Suprapubic skin (tissue), 4 donors: ENCODE measurements at regions not wholly inside any gene's neighbourhood (a gene's known extent, or its start where the extent isn't known, plus 50 kb on each side); places are given as distances from the start of the nearest gene placed in this dataset.
"Not testable (repeated sequence)": the region's sequence is repeated elsewhere in the genome, so short reads cannot be mapped to it uniquely, and the experiment has no call there.

ENCODE experiments used
- DNase-seq, 2 donors: peaks; one replicate each; pipeline ENCODE4 v3.0.0-alpha.2; 2019; ENCODE audit warnings: low spot score in 2 of 2
- H3K27ac ChIP-seq: fragments of 200-600 bp; sonication (generic); one replicate; pipeline ENCODE4 v1.5.1; 2019
- H3K27me3 ChIP-seq: fragments of 200-600 bp; sonication (generic); one replicate; pipeline ENCODE4 v1.5.1; 2019
- H3K36me3 ChIP-seq: fragments of 200-600 bp; sonication (generic); one replicate; pipeline ENCODE4 v1.5.1; 2019
- H3K4me1 ChIP-seq: fragments of 200-600 bp; sonication (generic); one replicate; pipeline ENCODE4 v1.5.1; 2019
- H3K4me3 ChIP-seq: fragments of 200-600 bp; sonication (generic); one replicate; pipeline ENCODE4 v1.5.1; 2019; ENCODE audit warnings: mild to moderate bottlenecking
- H3K9me3 ChIP-seq: fragments of 200-600 bp; sonication (generic); one replicate; pipeline ENCODE4 v1.5.1; 2019
- CTCF ChIP-seq, 2 donors: fragments of 200-600 bp in 1 of 2; fragments of 450-650 bp in 1 of 2; sonication (generic) in 1 of 2; IDR thresholded peaks; one replicate each; pipeline ENCODE4 v1.5.1; 2016 to 2019; ENCODE audit warnings: antibody characterized with exemption in 2 of 2, mild to moderate bottlenecking in 1 of 2, moderate library complexity in 1 of 2
- EP300 ChIP-seq: sonication (generic); formaldehyde crosslinking; IDR thresholded peaks from one replicate; pipeline ENCODE4 v1.6.1; 2017; ENCODE audit warnings: antibody characterized with exemption
- POLR2A ChIP-seq, 2 donors: fragments of 450-650 bp; IDR thresholded peaks; one replicate each; pipeline ENCODE4 v1.6.1; 2017; ENCODE audit warnings: antibody characterized with exemption in 2 of 2, mild to moderate bottlenecking in 2 of 2, moderate library complexity in 2 of 2
- POLR2AphosphoS5 ChIP-seq, 3 donors: sonication (generic); formaldehyde crosslinking; IDR thresholded peaks; one replicate each; pipeline ENCODE4 v1.6.1; 2017; ENCODE audit warnings: antibody characterized with exemption in 3 of 3
- WGBS: methylation state at CpG from one replicate; pipeline ENCODE4 v1.1.5; 2018; 5-methylcytosine and 5-hydroxymethylcytosine counted together

DNA sequence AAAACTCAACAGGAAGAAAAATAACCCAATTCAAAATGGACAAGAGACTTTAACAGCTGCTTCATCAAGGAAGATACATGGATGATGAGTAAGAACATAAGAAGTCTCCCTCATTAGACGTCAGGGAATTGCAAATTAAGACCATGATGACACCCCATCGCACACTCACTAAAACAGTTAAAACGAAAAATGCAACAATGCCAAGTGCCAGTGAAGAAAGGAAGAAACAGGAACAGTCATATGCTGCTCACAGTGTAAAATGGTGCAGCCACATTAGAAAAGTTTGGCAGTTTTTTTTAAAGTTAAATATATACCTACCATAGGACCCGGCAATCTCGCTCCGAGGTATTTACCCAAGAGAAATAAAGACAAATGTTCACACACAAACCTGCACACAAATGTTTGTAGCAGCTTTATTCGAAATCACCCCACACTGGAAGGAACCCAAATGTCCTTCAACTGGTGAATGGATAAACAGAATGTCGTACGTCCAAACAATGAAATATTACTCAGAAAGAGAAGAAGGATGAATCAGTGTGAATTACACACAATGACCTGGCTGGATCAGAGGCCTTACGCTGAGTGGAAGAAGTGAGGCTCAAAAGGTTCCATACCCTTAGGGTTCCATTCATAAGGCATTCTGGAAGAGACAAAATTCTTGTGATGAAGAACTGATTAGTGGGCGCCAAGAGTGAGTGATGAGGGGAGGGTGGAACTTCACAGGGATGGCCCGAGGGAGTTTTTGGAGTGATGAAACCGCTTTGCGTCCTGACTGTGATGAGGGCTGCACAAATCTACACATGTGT, 110.3 kb downstream of the C16orf95 start:
- Histone ChIP-seq H3K27ac (peak overlapping the region; percentile 19), H3K36me3 (no peaks in the 10 kb centered on the region), H3K27me3 (no peaks in the 10 kb centered on the region), H3K4me1 (peaks cover 16% of the 10 kb centered on the region), H3K9me3 (no peaks in the 10 kb centered on the region), H3K4me3 (no peak overlapping the region)
- 47% methylated on average over 14 of the region's 14 CpGs for WGBS
- TF ChIP-seq POLR2AphosphoS5 (IDR thresholded peaks at IDR 0.05) = no peak
- no peak for TF ChIP-seq CTCF (IDR thresholded peaks at IDR 0.05)
- TF ChIP-seq EP300 = no peak
- no peak for TF ChIP-seq POLR2A (IDR thresholded peaks at IDR 0.05)
- no peak for DNase-seq

GRCh38 chr16:87207509-87207908, 109.7 kb downstream of the C16orf95 start:
- H3K27ac ChIP-seq = peak overlapping the region; percentile 36
- H3K27me3 ChIP-seq = no peaks in the 10 kb centered on the region
- H3K4me3 ChIP-seq = no peak overlapping the region
- no peak for DNase-seq
- 39% methylated on average over 7 of the region's 7 CpGs for WGBS
- H3K9me3 ChIP-seq = no peaks in the 10 kb centered on the region
- H3K4me1 ChIP-seq = peaks cover 16% of the 10 kb centered on the region
- no peak for TF ChIP-seq POLR2AphosphoS5 (IDR thresholded peaks at IDR 0.05)
- TF ChIP-seq POLR2A (IDR thresholded peaks at IDR 0.05) = no peak
- TF ChIP-seq CTCF (IDR thresholded peaks at IDR 0.05) = no peak
- TF ChIP-seq EP300 = no peak
- H3K36me3 ChIP-seq = no peaks in the 10 kb centered on the region

DNA sequence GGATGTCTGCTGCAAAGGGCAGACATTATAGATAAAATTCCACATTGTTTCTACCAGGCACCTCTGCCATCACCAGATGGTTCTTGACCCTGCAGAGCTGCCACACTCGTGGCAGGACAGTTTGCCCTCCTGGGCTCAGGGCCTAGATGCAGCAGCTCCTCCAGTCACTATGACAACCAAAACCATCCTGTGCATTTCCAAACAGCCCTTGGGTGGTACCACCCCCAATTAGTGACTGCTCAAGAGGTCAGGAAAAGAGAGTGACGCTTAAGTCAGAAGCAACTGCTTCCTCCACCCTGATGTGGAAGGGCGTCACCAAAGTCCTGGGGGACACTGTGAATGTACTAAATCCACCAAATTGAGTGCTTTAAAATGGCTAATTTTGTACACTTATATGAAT, 109.2 kb downstream of the C16orf95 start:
- H3K36me3 ChIP-seq = no peaks in the 10 kb centered on the region
- H3K27me3 ChIP-seq = no peaks in the 10 kb centered on the region
- no peak for TF ChIP-seq POLR2AphosphoS5 (IDR thresholded peaks at IDR 0.05)
- TF ChIP-seq POLR2A (IDR thresholded peaks at IDR 0.05) = no peak
- no peak for TF ChIP-seq EP300
- no peak for TF ChIP-seq CTCF (IDR thresholded peaks at IDR 0.05)
- 74% methylated on average over 3 of the region's 3 CpGs for WGBS
- H3K4me1 ChIP-seq = peaks cover 16% of the 10 kb centered on the region
- DNase-seq = no peak
- H3K4me3 ChIP-seq = no peak overlapping the region
- H3K27ac ChIP-seq = peak overlapping the region; percentile 36
- H3K9me3 ChIP-seq = no peaks in the 10 kb centered on the region

DNA sequence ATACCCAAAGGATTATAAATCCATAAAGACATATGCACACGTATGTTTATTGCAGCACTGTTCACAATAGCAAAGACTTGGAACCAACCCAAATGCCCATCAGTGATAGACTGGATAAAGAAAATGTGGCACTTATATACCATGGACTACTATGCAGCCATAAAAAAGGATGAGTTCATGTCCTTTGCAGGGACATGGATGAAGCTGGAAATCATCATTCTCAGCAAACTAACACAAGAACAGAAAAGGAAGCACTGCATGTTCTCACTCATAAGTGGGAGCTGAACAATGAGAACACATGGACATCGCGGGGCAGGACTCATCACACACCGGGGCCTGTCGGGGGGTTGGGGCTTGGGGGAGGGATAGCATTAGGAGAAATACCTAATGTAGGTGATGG, 108.2 kb downstream of the C16orf95 start:
- peaks cover 16% of the 10 kb centered on the region for H3K4me1 ChIP-seq
- 98% methylated on average over 5 of the region's 5 CpGs for WGBS
- not testable (repeated sequence) for DNase-seq, H3K27ac ChIP-seq, H3K36me3 ChIP-seq, H3K27me3 ChIP-seq, H3K9me3 ChIP-seq, H3K4me3 ChIP-seq

DNA sequence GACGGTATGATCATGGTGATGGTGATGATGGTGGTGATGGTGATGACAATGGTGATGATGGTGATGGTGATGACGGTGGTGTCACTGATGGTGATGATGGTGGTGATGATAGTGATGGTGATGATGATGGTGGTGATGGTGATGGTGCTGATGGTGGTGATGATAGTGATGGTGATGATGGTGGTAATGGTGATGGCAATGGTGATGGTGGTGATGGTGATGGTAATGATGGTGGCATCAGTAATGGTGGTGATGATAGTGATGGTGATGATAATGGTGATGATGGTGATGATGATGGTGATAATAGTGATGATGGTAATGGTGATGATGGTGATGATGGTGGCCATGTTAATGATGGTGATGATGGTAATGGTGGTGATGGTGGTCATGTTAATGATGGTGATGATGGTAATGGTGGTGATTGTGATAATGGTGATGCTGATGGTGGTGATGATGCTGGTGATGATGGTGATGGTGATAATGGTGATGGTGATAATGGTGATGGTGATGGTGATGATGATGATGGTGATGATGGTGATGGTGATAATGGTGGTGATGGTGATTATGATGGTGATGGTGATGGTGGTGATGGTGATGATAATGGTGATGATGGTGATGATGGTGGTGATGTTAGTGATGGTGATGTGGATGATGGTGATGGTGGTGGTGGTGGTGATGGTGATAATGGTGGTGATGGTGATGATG, 107.2 kb downstream of the C16orf95 start:
- Histone ChIP-seq H3K36me3 (no peaks in the 10 kb centered on the region), H3K27me3 (no peaks in the 10 kb centered on the region), H3K27ac (no peak overlapping the region), H3K9me3 (no peaks in the 10 kb centered on the region), H3K4me3 (no peak overlapping the region), H3K4me1 (peaks cover 16% of the 10 kb centered on the region)
- DNase-seq = no peak
- WGBS = 97% methylated on average over 2 of the region's 2 CpGs
- TF ChIP-seq EP300 = no peak
- TF ChIP-seq CTCF (IDR thresholded peaks at IDR 0.05) = no peak
- TF ChIP-seq POLR2AphosphoS5 (IDR thresholded peaks at IDR 0.05) = no peak
- no peak for TF ChIP-seq POLR2A (IDR thresholded peaks at IDR 0.05)
